GM12875 (cell line): ENCODE measurements at regions not wholly inside any gene's neighbourhood (a gene's known extent, or its start where the extent isn't known, plus 50 kb on each side); places are given as distances from the start of the nearest gene placed in this dataset.

Source experiments
- H3K4me3 ChIP-seq: one replicate; pipeline ENCODE4 v1.5.1; 2011; ENCODE audit warnings: low read depth, low read length, control low read depth
- CTCF ChIP-seq: IDR thresholded peaks from 2 replicates; pipeline ENCODE4 v1.5.1; 2011; ENCODE audit warnings: low read depth, mild to moderate bottlenecking, control low read depth, inconsistent platforms, low read length, moderate library complexity, borderline replicate concordance; ENCODE audit not compliant: insufficient read depth

- no peak for TF ChIP-seq CTCF
- H3K4me3 ChIP-seq = no peak overlapping the region
Measured at GRCh38 chr17:79401704-79402674, 208.9 kb downstream of the RBFOX3 start.

- TF ChIP-seq CTCF = peak; percentile 93
- H3K4me3 ChIP-seq = no peak overlapping the region
Measured at GRCh38 chr17:79400989-79401703, 209.7 kb downstream of the RBFOX3 start.

- no peak for TF ChIP-seq CTCF
Measured at GRCh38 chr17:79399610-79400144, 211.2 kb downstream of the RBFOX3 start.

GRCh38 chr17:79398441-79398840 lies 212.4 kb downstream of the RBFOX3 start:
- no peak for TF ChIP-seq CTCF
- no peak overlapping the region for H3K4me3 ChIP-seq

More at GRCh38 chr17:79399610-79400144, 211.2 kb downstream of the RBFOX3 start:
- no peak overlapping the region for H3K4me3 ChIP-seq

- no peak overlapping the region for H3K4me3 ChIP-seq
- no peak for TF ChIP-seq CTCF
Measured at GRCh38 chr17:79396696-79397095, 214.2 kb downstream of the RBFOX3 start.

GRCh38 chr17:79395545-79395944 lies 215.3 kb downstream of the RBFOX3 start:
- no peak for TF ChIP-seq CTCF

More at GRCh38 chr17:79395545-79395944, 215.3 kb downstream of the RBFOX3 start:
- H3K4me3 ChIP-seq = no peak overlapping the region
